ENCODE measurements at regions not wholly inside any gene's neighbourhood (a gene's known extent, or its start where the extent isn't known, plus 50 kb on each side); places are given as distances from the start of the nearest gene placed in this dataset.
A peak's percentile ranks its signal among the peaks of the same experiment; 100 is the strongest.

DNA sequence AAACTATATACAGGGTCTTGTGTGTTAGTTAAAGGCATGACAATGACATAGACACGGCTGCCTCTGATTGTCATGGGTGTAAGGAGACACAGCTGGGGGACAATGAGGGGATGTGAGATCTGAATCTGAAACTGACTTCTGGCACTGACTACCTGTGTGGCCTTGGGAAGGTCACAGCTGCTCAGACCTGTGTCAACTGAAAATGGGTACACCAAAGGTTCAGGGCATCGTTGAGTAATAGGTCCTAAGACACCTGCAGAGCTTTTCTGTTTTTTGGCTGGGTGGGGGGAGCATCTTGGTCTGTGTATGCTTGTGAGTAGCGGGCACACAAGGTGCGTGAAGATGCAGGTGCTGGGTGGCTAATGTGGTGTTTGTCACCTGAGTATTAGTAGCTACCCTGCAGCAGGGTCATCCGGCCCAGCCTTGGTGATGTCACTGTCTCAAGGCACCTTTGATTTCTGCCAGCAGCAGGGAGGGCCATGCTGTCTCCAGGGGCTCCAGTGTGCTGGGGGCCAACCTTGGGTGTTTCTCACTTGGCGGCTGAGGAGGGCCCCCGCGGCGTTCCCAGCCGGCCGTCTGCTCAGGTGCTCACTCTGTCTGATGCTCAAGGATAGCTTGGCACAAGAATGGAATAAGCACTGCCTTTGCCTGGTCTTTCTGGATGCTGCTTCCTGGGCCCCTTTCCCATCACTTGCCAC lies 53.1 kb upstream of the HS6ST1 start:
- Histone ChIP-seq H3K4me1 (no peaks in the 10 kb centered on the region), H3K27ac (no peak overlapping the region), H3K4me3 (no peak overlapping the region), H3K9me3 (no peaks in the 10 kb centered on the region), H3K36me3 (no peaks in the 10 kb centered on the region), H3K27me3 (no peaks in the 10 kb centered on the region)
- TF ChIP-seq, protein P1, sequence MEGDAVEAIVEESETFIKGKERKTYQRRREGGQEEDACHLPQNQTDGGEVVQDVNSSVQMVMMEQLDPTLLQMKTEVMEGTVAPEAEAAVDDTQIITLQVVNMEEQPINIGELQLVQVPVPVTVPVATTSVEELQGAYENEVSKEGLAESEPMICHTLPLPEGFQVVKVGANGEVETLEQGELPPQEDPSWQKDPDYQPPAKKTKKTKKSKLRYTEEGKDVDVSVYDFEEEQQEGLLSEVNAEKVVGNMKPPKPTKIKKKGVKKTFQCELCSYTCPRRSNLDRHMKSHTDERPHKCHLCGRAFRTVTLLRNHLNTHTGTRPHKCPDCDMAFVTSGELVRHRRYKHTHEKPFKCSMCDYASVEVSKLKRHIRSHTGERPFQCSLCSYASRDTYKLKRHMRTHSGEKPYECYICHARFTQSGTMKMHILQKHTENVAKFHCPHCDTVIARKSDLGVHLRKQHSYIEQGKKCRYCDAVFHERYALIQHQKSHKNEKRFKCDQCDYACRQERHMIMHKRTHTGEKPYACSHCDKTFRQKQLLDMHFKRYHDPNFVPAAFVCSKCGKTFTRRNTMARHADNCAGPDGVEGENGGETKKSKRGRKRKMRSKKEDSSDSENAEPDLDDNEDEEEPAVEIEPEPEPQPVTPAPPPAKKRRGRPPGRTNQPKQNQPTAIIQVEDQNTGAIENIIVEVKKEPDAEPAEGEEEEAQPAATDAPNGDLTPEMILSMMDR (IDR thresholded peaks at IDR 0.05): no peak
- intact Hi-C loops (cut with DNase I): no loop called here
- DNase-seq (ENCODE audit: low spot score in 2 of 2): no peak

- no peaks in the 10 kb centered on the region for H3K9me3 ChIP-seq
- no peak overlapping the region for H3K4me3 ChIP-seq
- no peaks in the 10 kb centered on the region for H3K36me3 ChIP-seq
- no peaks in the 10 kb centered on the region for H3K4me1 ChIP-seq
- intact Hi-C loops (cut with DNase I): no loop called here
- no peak for DNase-seq (ENCODE audit: low spot score in 2 of 2)
- no peaks in the 10 kb centered on the region for H3K27me3 ChIP-seq
- TF ChIP-seq, protein P1 (IDR thresholded peaks at IDR 0.05): no peak
- H3K27ac ChIP-seq: no peak overlapping the region
These were observed 54.1 kb upstream of the HS6ST1 start for GRCh38 chr2:128372621-128373341.

DNA sequence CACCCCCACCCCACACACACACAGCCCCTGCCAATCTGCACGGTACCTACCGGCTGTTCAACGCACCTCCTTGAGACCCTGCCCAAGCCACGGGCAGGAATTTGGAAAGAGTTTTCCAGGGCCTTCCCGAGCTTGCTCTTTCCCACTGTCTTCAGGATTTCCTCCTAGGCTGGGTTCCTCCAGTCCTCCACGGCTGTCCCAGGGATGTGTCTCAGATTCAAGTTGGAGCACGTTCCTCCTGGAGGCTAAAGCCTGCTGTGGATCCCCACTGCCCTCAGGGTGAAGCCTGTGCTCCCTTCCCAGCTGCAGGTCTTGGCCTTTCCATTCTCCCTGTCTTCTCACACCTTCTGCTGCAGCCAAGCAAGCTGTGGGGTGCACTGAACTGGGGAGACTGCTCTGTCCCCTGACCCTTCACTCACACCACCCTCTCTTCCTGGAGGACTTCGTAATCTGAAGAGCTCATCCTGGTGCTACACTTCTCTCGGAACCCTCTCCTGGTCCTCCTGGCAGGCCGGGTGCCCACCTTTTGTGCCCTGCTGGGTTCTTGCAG lies 54.9 kb upstream of the HS6ST1 start:
- H3K4me3 ChIP-seq: no peak overlapping the region
- intact Hi-C loops (cut with DNase I): no loop called here
- TF ChIP-seq, protein P1 (IDR thresholded peaks at IDR 0.05): no peak
- no peaks in the 10 kb centered on the region for H3K27me3 ChIP-seq
- no peaks in the 10 kb centered on the region for H3K4me1 ChIP-seq
- no peaks in the 10 kb centered on the region for H3K36me3 ChIP-seq
- no peaks in the 10 kb centered on the region for H3K9me3 ChIP-seq
- no peak overlapping the region for H3K27ac ChIP-seq
- no peak for DNase-seq (ENCODE audit: low spot score in 2 of 2)

DNA sequence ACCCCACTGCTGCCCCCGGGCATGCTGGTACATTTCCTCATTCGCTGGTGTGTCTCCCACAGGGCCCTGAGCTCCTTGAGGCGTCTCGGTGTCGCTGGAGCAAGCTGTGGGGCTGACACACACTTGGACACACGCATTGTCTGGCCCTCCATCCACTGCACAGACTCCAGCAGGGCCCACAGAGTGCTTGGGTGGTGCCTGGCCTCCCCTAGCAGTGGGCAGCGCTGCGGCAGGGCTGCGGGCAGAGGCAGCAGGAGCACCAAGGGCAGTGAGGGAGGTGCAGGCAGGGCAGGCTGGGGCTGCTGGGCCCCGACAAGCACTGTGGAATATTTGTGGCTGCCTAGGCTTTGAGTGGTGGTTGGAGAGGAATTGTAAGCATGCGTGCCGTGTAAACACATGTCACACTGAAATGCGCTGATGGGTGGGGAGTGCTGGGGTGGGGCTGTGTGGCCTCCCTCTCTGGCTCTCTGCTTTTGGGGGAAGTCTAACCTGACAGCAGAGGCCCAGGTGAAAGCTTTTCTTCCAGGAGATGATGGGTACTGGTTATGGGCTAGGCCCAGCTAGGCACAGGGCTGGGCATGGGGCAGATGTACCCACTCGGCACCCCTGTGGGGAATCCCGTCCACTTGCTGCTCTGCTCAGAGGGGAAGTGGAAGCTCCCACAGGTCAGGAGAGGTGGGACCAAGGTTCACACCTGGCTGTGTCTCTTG lies 55.5 kb upstream of the HS6ST1 start:
- H3K27me3 ChIP-seq: no peaks in the 10 kb centered on the region
- TF ChIP-seq, protein P1 (IDR thresholded peaks at IDR 0.05): no peak
- intact Hi-C loops (cut with DNase I): no loop called here
- H3K4me1 ChIP-seq: peaks cover 0 to 6% of the 10 kb centered on the region in 2 donors
- no peak overlapping the region for H3K4me3 ChIP-seq
- H3K9me3 ChIP-seq: no peaks in the 10 kb centered on the region
- peak in 1 of 2 donors; percentile 55 for DNase-seq (ENCODE audit: low spot score in 2 of 2)
- H3K36me3 ChIP-seq: no peaks in the 10 kb centered on the region
- no peak overlapping the region for H3K27ac ChIP-seq

- H3K4me3 ChIP-seq: no peak overlapping the region
- TF ChIP-seq, protein P1 (IDR thresholded peaks at IDR 0.05): no peak
- no peaks in the 10 kb centered on the region for H3K27me3 ChIP-seq
- H3K27ac ChIP-seq: peak overlapping the region; percentile 67 to 84
- peak in 1 of 2 donors; percentile 56 for DNase-seq (ENCODE audit: low spot score in 2 of 2)
- H3K4me1 ChIP-seq: peaks cover 0 to 11% of the 10 kb centered on the region in 2 donors
- H3K36me3 ChIP-seq: no peaks in the 10 kb centered on the region
- no peaks in the 10 kb centered on the region for H3K9me3 ChIP-seq
- intact Hi-C loops (cut with DNase I): no loop called here
These were observed 56.2 kb upstream of the HS6ST1 start for GRCh38 chr2:128374711-128375413.
